ENCODE measurements at regions not wholly inside any gene's neighbourhood (a gene's known extent, or its start where the extent isn't known, plus 50 kb on each side); places are given as distances from the start of the nearest gene placed in this dataset.

- DNase-seq (ENCODE audit: low read depth), result no peak
Measured at GRCh38 chr3:59446775-59447465, 397.1 kb upstream of the CFAP20DC start.

DNA sequence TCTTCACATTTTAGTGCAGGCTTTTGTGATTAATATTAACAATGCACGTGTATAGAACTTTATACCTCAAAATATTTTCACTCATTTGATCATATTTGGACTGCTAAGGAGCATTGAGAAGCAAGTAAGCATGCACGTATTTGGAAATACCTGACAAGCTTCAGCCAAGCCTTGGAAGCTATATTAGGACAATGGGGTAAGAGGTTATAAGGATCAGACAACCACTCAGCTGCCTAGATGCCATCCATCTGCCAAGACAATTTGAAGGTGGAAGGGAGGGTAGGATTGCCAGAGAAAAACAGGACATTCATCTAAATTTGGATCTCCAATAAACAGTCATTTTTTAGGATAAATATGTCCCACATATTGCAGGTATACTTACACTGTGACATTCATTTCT, 394.9 kb upstream of the CFAP20DC start:
- DNase-seq (ENCODE audit: low read depth), result no peak

DNA sequence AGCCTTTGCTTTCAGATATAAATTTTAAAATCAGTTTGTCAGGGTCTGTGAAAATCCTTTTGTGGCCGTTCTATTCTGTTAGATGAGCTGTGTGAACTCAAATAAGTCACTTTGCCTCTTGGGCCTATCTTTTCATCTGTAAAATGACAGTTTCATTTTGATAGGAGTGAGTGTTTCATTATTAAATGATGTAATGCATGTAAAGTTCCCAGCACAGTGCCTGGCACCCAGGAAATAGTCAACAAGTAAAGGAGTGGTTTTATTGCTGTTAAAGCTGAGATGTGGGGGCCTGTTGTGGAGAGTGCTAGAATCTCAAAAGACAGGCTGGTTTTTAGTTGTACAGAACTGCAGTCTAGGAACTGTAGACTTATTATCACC, 394.5 kb upstream of the CFAP20DC start:
- no peak for DNase-seq (ENCODE audit: low read depth)

GRCh38 chr3:59443618-59444293, 393.9 kb upstream of the CFAP20DC start:
- DNase-seq (ENCODE audit: low read depth), result no peak

DNA sequence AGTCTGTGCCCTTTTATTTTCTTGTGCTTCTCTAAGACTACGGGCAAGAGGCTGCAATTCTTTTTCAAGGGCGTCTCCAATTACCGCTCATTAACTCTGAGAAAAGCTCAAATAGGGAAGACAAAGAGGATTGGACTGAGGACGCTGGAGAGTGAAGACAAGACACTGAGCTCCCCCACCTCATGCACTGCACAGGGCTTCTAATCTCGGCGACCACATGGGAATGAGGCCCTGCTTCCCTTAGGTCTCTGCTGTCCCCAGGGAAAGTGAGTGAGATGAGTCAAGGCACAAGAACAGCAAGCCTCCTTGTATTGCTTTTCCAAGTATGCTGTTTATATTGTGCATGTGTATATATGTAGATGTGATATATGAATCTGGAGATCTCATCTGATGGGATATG, 392.2 kb upstream of the CFAP20DC start:
- no peak for DNase-seq (ENCODE audit: low read depth)

GRCh38 chr3:59440285-59441028, 390.6 kb upstream of the CFAP20DC start:
- DNase-seq (ENCODE audit: low read depth), result no peak

DNA sequence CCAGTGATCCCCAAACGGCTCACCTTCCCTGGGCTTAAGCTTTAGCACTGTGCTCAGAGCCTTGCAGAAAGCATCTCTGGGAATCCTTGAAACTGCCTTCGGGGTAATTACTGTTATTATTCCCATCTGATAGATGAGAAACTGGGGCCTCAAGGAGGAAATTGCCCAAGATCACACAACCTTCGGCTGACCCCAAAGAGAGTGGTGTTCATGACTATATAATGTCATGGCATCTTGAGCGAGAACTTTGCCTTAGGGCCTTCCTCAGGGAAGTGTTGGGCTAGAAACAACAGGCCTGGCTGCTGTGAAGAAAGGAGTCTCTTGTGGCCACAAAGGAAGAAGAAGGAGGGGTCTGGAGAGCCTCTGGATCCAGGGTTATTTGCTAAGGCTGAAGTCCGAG, 388.7 kb upstream of the CFAP20DC start:
- DNase-seq (ENCODE audit: low read depth), result no peak

DNA sequence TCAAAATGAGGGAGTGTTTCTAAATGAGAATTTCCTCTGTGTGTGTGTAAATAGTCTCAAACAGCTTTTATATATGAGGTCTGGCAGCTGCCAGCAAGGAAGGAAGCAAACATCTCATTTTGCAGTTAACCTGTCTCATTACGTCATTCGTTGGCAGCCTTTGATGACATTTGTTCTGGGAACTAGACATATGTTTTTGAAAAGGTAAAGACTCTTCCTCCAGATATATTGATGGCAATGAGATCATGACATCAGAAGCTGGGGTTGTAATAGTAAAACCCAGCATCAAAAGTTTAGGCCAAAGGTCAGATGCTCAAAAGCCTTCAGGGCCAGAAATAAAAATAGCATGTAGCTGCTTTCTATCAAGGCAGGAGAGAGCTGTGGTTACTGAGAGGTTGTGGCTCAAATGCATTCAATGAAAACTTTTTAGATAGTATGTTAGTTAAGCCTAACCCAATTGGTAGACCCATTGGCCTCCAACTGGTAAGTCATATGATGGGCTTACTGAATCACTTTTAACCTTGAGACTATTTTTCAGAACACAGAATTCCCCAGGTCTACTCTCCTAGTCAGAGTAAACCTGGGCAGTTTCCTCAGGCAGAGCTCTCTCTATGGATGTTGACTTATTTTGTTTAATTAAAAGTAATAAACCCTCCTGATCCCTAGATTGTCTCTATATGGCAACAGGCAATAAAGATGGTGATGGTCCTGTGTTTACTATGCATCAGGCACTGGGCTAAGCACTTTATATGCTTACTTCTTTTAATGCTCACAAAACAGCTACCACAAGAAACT, 386.5 kb upstream of the CFAP20DC start:
- DNase-seq (ENCODE audit: low read depth), result no peak

DNA sequence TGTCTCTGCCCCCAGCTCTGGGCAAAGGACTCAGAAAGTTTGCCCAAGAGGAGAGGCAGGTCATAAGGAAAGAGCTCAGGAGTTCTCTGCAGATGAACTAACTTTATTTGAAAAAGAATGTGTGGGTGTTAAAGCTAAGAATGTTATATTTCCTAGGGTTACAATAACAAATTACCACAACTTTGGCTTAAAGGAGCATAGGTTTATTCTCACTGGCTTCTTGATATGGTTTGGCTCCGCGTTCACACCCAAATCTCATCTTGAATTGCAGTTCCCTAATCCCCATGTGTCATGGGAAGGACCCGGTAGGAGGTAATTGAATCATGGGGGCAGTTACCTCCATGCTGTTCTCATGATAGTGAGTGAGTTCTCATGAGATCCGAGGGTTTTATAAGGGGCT, 383.7 kb upstream of the CFAP20DC start:
- no peak for DNase-seq (ENCODE audit: low read depth)

- DNase-seq (ENCODE audit: low read depth), result no peak
Measured at GRCh38 chr3:59432665-59433064, 382.8 kb upstream of the CFAP20DC start.

DNA sequence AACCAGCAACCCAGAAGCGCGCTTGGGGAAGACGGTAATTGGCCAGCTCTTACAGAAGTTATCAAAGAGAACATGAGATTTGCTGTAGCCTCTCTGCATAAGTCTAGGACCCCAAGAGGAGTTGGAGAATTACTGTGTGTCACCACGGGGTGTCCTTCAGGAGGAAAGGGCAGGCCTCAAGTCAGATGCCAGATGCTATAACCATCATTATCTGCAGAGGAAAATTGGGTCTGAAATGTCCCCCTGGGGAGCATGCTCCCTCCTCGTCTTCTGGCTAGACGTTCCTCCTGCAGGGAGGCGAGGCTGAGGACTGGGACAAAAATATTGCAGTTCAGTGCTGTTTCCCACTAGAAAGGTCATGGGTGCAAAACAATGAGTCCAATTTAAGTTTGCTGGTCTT, 380.5 kb upstream of the CFAP20DC start:
- DNase-seq (ENCODE audit: low read depth), result no peak

- no peak for DNase-seq (ENCODE audit: low read depth)
Measured at GRCh38 chr3:59429198-59429597, 379.4 kb upstream of the CFAP20DC start.

DNA sequence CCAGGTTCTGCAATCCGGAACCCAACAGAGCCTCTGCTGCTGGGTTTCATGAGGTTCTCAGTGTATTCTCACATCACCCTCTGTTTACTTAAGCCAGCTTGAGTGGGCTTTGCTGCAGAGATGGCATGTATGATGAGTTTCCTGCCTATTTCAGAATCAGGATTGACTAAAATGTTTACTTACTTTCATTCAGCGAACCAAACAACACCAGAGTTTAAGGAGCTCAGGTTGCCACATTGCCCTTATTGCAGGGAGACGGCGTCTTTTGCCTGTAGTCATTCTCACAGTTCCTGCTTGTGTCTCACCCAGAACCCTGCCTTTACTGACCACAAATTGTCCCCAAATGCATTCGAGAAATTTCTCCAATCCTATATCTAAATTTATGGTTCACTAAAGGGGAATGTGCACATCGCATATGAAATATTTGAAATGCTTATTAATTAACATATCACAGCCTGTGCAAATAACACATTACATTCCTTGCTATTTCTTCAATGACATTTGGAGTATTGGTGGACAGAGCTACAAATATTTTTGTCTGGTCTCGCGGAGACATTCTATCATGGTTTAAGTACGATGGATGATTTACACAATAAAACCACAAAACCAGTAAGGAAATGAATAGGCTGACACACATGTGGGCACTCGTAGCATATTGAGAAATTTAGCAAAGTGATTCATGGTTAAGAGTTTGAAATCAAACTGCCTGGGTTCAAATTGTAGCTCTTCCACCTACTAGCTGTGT, 377.2 kb upstream of the CFAP20DC start:
- DNase-seq (ENCODE audit: low read depth), result no peak

GRCh38 chr3:59425942-59426341, 376.1 kb upstream of the CFAP20DC start:
- peak; percentile 30 for DNase-seq (ENCODE audit: low read depth)

DNA sequence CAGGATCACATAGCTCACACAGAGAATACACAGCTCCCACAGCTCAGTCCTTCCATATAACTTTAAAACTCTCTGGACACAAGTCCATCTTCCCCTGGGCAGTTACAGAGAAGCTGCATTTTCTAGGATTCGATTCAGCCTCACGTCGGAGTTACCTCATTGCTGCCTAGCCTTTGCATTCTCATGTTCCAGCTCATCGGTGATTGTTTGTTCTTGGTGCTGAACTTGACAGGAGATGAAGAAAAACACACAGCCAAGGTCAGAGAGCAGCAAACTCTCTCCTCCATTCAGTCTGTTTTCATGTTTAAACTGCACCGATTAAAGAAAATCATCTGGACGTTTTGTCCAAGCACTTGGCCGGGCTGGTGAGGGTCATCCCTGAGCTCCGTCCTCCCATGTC, 375.5 kb upstream of the CFAP20DC start:
- no peak for DNase-seq (ENCODE audit: low read depth)

GRCh38 chr3:59424268-59425010, 374.6 kb upstream of the CFAP20DC start:
- no peak for DNase-seq (ENCODE audit: low read depth)

- no peak for DNase-seq (ENCODE audit: low read depth)
Measured at GRCh38 chr3:59423707-59424106, 373.9 kb upstream of the CFAP20DC start.

DNA sequence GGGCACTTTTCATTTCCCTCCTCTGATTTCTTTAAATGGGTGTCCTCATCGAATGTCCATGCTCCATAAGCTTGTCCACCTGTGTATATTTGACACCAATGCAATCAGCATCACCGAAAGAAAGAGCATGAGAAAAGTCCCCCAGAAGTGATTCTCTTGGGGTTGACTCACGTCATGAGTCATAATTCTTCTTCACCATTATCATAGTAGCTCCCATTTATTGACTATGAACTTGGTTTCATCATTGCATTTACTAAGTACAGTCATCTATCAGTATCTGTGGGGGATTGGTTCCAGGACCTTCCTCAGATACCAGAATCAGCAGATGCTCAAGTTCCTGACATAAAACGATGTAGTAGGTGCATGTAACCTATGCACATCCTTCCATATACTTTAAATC, 372.5 kb upstream of the CFAP20DC start:
- no peak for DNase-seq (ENCODE audit: low read depth)

DNA sequence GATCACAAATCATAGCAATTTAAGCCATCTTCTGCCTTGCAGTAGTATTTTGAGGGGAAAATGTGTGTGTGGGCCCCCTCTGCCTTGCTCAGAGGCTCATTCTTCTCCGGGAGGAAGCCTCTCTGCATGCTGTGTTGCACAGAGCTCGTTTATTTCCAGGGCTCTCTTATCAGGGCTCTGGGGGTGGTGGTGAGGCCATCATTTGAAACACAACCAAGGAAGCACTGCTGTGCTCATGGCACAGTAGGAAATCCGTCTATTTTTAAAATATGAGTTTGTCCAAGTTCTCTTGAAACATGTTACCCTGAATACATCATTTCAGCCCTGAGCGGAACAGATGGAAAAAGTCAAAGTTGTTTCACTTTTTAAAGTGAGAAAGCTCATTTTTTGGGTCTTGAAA, 369.0 kb upstream of the CFAP20DC start:
- no peak for DNase-seq (ENCODE audit: low read depth)

DNA sequence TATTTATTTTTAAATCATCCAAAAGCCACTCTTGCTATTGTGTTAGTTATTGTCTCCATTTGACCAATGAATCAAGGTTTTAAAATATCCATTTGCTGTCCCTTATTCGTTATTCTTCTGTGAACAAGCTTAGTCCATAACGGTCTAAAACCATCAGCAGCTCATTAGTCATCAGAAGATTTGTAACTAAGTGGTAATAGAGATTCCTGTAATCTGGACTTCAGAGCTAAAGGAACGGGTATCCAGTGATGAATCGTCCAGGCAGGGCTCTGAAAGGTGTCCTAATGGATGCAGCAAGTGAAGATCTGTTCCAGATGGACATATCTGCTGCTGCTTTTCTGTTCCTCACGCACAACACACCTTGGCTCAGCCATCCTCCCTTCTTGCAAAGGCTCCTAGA, 362.7 kb upstream of the CFAP20DC start:
- no peak for DNase-seq (ENCODE audit: low read depth)

- DNase-seq (ENCODE audit: low read depth), result no peak
Measured at GRCh38 chr3:59411694-59412093, 361.9 kb upstream of the CFAP20DC start.
